Peyer's patch (tissue), 4 donors: ENCODE measurements at regions not wholly inside any gene's neighbourhood (a gene's known extent, or its start where the extent isn't known, plus 50 kb on each side); places are given as distances from the start of the nearest gene placed in this dataset.

ENCODE experiments used
- POLR2A ChIP-seq, 2 donors: fragments of 450-650 bp; IDR thresholded peaks; one replicate each; pipeline ENCODE4 v1.5.1; 2017; ENCODE audit warnings: antibody characterized with exemption in 2 of 2, mild to moderate bottlenecking in 2 of 2, moderate library complexity in 2 of 2
- TF ChIP-seq, protein P1 (sequence below), 6 experiments: fragments of 450-650 bp in 4 of 6; fragments of 200-600 bp in 2 of 6; sonication (generic) in 1 of 6; IDR thresholded peaks; one replicate each; pipeline ENCODE4 v1.5.1; 2017 to 2019; ENCODE audit warnings: antibody characterized with exemption in 6 of 6, mild to moderate bottlenecking in 3 of 6, moderate library complexity in 1 of 6

DNA sequence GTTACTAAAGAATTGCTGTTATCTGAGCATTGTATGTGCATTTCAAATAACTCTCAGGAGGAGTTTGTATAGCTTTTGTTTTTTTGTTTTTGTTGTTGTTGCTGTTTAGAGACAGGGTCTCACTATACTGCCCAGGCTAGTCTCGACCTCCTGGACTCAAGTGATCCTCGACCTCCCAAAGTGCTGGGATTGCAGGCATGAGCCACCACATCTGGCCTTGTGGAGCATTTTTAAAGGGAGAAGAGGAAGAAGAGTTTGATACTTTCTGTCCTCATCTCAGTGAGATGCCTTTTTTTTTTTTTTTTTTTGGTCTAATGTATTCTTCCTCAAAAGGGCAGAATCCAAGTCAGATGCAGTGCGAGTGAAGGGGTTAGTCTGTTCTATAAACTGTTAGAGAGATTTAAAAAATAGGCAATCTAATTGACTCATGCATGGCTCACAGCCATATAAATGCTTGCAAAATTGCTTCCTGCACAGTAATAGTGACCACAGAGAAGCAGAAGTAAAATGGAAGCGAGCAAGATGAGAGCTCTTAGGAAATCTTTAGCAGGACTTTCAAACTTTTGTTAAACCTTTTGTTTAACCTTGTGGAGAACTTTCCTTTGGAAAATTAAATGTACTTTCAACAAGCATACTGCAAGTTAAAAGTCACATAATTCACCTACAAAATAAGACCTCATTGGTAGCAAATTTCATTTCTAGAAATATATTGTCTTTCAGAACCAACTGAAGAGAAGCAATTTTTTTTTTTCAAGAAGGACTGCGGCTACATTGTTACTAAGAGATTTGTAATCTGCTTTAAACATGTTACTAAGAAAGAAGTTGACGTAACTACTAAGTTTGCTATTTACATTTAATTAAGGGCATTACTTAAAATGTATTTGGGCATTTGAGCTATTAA, 52.3 kb upstream of the ROCK1 start:
- TF ChIP-seq, protein P1, sequence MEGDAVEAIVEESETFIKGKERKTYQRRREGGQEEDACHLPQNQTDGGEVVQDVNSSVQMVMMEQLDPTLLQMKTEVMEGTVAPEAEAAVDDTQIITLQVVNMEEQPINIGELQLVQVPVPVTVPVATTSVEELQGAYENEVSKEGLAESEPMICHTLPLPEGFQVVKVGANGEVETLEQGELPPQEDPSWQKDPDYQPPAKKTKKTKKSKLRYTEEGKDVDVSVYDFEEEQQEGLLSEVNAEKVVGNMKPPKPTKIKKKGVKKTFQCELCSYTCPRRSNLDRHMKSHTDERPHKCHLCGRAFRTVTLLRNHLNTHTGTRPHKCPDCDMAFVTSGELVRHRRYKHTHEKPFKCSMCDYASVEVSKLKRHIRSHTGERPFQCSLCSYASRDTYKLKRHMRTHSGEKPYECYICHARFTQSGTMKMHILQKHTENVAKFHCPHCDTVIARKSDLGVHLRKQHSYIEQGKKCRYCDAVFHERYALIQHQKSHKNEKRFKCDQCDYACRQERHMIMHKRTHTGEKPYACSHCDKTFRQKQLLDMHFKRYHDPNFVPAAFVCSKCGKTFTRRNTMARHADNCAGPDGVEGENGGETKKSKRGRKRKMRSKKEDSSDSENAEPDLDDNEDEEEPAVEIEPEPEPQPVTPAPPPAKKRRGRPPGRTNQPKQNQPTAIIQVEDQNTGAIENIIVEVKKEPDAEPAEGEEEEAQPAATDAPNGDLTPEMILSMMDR (IDR thresholded peaks at IDR 0.05), result no peak
- no peak for TF ChIP-seq POLR2A (IDR thresholded peaks at IDR 0.05)
